H1 (cell line): ENCODE measurements at regions not wholly inside any gene's neighbourhood (a gene's known extent, or its start where the extent isn't known, plus 50 kb on each side); places are given as distances from the start of the nearest gene placed in this dataset.

Experiments used
- CTCF ChIP-seq, 3 experiments: IDR thresholded peaks; 1 replicate in 2 of 3; 2 replicates in 1 of 3; pipeline versions ENCODE4 v1.5.1 to v1.6.1; 2011; ENCODE audit warnings: low read length in 3 of 3, mild to moderate bottlenecking in 3 of 3, inconsistent platforms in 2 of 3, low read depth in 1 of 3, moderate library complexity in 1 of 3; ENCODE audit not compliant: insufficient read depth in 1 of 3; ENCODE audit errors: control extremely low read depth in 1 of 3
- POLR2A ChIP-seq, 2 experiments: IDR thresholded peaks; 1 replicate in 1 of 2; 2 replicates in 1 of 2; pipeline ENCODE4 v1.6.1; 2011; ENCODE audit warnings: low read depth in 2 of 2, low read length in 2 of 2, mild to moderate bottlenecking in 2 of 2; ENCODE audit errors: control extremely low read depth in 1 of 2

- no peak for TF ChIP-seq POLR2A (IDR thresholded peaks at IDR 0.05; ENCODE audit: control extremely low read depth in 1 of 2, low read depth in 2 of 2, low read length in 2 of 2)
- no peak for TF ChIP-seq CTCF (IDR thresholded peaks at IDR 0.05; ENCODE audit: control extremely low read depth in 1 of 3, insufficient read depth in 1 of 3, low read depth in 1 of 3, low read length in 3 of 3)
Observed at GRCh38 chr10:130974166-130974565, 337.4 kb downstream of the TCERG1L start.
